ENCODE measurements at regions not wholly inside any gene's neighbourhood (a gene's known extent, or its start where the extent isn't known, plus 50 kb on each side); places are given as distances from the start of the nearest gene placed in this dataset.
"Not testable (repeated sequence)": the region's sequence is repeated elsewhere in the genome, so short reads cannot be mapped to it uniquely, and the experiment has no call there.

GRCh38 chr9:74355107-74355506 lies 142.0 kb upstream of the RORB start:
- DNase-seq (ENCODE audit: low spot score): no peak

- DNase-seq (ENCODE audit: low spot score): no peak
Measured at GRCh38 chr9:74357577-74357976, 139.6 kb upstream of the RORB start.

- no peak for DNase-seq (ENCODE audit: low spot score)
Measured at GRCh38 chr9:74358959-74359358, 138.2 kb upstream of the RORB start.

- DNase-seq (ENCODE audit: low spot score): no peak
Measured at GRCh38 chr9:74361508-74361907, 135.6 kb upstream of the RORB start.

- DNase-seq (ENCODE audit: low spot score): no peak
Measured at GRCh38 chr9:74362423-74362822, 134.7 kb upstream of the RORB start.

- DNase-seq (ENCODE audit: low spot score): no peak
Measured at GRCh38 chr9:74366111-74366510, 131.0 kb upstream of the RORB start.

GRCh38 chr9:74369844-74370243 lies 127.3 kb upstream of the RORB start:
- DNase-seq (ENCODE audit: low spot score): no peak

- no peak for DNase-seq (ENCODE audit: low spot score)
Measured at GRCh38 chr9:74373348-74373747, 123.8 kb upstream of the RORB start.

GRCh38 chr9:74379718-74380117 lies 117.4 kb upstream of the RORB start:
- DNase-seq (ENCODE audit: low spot score): no peak

GRCh38 chr9:74391816-74392215 lies 105.3 kb upstream of the RORB start:
- DNase-seq (ENCODE audit: low spot score): no peak

GRCh38 chr9:74403581-74403980 lies 93.6 kb upstream of the RORB start:
- no peak for DNase-seq (ENCODE audit: low spot score)

GRCh38 chr9:74404620-74405019 lies 92.5 kb upstream of the RORB start:
- no peak for DNase-seq (ENCODE audit: low spot score)

GRCh38 chr9:74407166-74407565 lies 90.0 kb upstream of the RORB start:
- no peak for DNase-seq (ENCODE audit: low spot score)

- no peak for DNase-seq (ENCODE audit: low spot score)
Measured at GRCh38 chr9:74412236-74412979, 84.7 kb upstream of the RORB start.

- no peak for DNase-seq (ENCODE audit: low spot score)
Measured at GRCh38 chr9:74413876-74414275, 83.3 kb upstream of the RORB start.

GRCh38 chr9:74414325-74414724 lies 82.8 kb upstream of the RORB start:
- DNase-seq (ENCODE audit: low spot score): no peak

GRCh38 chr9:74415995-74416394 lies 81.1 kb upstream of the RORB start:
- no peak for DNase-seq (ENCODE audit: low spot score)

GRCh38 chr9:74424488-74424887 lies 72.6 kb upstream of the RORB start:
- not testable (repeated sequence) for DNase-seq (ENCODE audit: low spot score)

GRCh38 chr9:74431467-74431866 lies 65.7 kb upstream of the RORB start:
- no peak for DNase-seq (ENCODE audit: low spot score)

- DNase-seq (ENCODE audit: low spot score): no peak
Measured at GRCh38 chr9:74443036-74443750, 53.9 kb upstream of the RORB start.

GRCh38 chr9:74444369-74444768 lies 52.8 kb upstream of the RORB start:
- DNase-seq (ENCODE audit: low spot score): no peak

All from HuH-7.5 (cell line).